ENCODE measurements at regions not wholly inside any gene's neighbourhood (a gene's known extent, or its start where the extent isn't known, plus 50 kb on each side); places are given as distances from the start of the nearest gene placed in this dataset.

DNA sequence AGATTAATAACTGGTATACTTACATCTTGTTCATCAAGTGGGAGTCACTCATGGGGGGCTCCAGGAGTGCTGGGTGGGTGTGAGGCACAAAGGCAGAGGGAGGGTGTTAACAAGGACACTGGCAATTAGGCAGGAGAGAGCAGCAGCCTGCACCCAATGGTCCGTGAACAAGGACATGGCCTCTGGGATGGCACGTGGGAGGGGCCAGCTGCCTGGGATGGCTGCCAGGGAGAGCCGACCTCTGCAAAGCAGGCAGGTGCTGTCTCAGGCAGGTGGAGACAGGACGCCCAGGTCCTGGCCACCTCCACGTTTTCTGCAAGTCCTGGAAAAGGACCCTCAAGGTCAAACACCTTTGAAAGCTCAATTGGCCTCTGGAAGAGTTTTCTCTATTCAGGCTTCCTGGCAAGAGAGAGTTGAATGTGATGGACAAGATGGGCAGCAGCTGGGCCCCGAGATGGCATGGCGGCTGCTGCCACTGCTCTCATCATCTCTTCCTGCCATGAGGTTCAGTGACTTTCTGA lies 257.1 kb downstream of the BUD13 start:
- TF ChIP-seq, protein P1, sequence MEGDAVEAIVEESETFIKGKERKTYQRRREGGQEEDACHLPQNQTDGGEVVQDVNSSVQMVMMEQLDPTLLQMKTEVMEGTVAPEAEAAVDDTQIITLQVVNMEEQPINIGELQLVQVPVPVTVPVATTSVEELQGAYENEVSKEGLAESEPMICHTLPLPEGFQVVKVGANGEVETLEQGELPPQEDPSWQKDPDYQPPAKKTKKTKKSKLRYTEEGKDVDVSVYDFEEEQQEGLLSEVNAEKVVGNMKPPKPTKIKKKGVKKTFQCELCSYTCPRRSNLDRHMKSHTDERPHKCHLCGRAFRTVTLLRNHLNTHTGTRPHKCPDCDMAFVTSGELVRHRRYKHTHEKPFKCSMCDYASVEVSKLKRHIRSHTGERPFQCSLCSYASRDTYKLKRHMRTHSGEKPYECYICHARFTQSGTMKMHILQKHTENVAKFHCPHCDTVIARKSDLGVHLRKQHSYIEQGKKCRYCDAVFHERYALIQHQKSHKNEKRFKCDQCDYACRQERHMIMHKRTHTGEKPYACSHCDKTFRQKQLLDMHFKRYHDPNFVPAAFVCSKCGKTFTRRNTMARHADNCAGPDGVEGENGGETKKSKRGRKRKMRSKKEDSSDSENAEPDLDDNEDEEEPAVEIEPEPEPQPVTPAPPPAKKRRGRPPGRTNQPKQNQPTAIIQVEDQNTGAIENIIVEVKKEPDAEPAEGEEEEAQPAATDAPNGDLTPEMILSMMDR (IDR thresholded peaks at IDR 0.05; ENCODE audit: extremely low read depth, insufficient read depth, missing control alignments), result no peak
- DNase-seq (ENCODE audit: low spot score), result no peak
- in situ Hi-C loops (cut with MboI; ENCODE audit: low pct_unique_long_range_greater_than_20kb, low sequenced_read_pairs, unreplicated experiment), result no loop called here

DNA sequence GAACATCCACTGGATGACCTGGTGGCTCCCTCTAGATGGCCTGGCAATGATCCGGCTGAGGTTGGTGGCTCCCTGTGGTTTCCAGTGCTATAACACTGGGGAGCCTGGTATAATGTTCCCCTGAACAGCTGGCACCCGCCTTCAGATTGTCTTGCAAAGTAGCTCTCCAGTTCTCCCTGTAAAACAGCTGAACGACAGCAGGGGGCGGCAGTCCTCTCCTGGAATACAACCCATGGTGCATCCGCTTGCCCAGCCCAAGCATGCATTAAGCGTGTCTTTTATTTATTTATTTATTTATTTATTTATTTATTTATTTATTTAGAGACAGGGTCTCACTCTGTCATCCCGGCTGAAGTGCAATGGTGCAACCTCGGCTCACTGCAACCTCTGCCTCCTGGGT lies 258.9 kb downstream of the BUD13 start:
- TF ChIP-seq, protein P1 (IDR thresholded peaks at IDR 0.05; ENCODE audit: extremely low read depth, insufficient read depth, missing control alignments), result peak; percentile 40
- in situ Hi-C loops (cut with MboI; ENCODE audit: low pct_unique_long_range_greater_than_20kb, low sequenced_read_pairs, unreplicated experiment), result no loop called here
- no peak for DNase-seq (ENCODE audit: low spot score)

DNA sequence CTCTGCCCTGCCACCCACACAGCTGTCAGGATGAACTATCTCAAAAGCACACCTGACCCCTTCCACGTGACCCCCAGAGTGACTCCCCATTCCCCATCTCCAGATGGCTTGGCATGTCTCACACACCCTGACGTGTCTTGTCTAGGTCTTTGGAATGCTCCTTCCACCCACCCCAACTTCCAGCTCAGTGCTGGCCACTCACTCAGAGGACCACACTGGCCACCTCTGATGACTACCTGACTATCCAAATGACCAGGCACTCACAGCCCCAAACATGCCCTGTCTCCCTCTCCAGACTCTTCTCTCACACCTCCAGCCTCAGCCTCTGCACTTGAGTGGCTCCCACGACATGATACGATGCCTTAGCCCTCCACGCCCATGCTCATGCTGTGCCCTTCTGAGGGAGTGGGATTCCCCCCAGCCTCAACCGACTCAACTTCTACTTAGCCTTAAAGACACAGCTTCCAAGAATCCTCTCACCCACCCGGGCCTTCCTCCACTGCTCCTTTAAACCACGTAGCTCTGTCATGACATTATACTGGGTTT lies 259.4 kb downstream of the BUD13 start:
- TF ChIP-seq, protein P1 (IDR thresholded peaks at IDR 0.05; ENCODE audit: extremely low read depth, insufficient read depth, missing control alignments), result no peak
- no peak for DNase-seq (ENCODE audit: low spot score)
- in situ Hi-C loops (cut with MboI; ENCODE audit: low pct_unique_long_range_greater_than_20kb, low sequenced_read_pairs, unreplicated experiment), result no loop called here

DNA sequence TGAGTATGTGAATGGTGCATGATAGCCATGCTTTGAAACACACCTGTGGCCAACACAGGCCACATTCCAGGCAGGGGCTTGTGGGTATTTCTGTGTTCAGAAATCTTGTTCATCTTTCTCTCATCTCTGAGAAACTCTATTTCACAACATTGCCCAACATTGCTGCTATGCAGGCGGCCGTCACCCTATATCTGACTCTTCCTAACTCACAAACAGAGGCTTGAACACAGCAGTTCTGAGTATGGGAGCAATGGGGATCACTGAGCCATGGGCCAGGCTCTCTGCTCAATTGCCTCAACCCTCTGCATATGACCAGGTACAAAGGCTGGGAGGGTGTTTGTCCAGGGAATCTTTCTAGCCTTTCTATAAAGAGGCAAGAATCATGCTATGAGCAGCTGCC lies 259.9 kb downstream of the BUD13 start:
- TF ChIP-seq, protein P1 (IDR thresholded peaks at IDR 0.05; ENCODE audit: extremely low read depth, insufficient read depth, missing control alignments), result no peak
- no peak for DNase-seq (ENCODE audit: low spot score)
- in situ Hi-C loops (cut with MboI; ENCODE audit: low pct_unique_long_range_greater_than_20kb, low sequenced_read_pairs, unreplicated experiment), result no loop called here

DNA sequence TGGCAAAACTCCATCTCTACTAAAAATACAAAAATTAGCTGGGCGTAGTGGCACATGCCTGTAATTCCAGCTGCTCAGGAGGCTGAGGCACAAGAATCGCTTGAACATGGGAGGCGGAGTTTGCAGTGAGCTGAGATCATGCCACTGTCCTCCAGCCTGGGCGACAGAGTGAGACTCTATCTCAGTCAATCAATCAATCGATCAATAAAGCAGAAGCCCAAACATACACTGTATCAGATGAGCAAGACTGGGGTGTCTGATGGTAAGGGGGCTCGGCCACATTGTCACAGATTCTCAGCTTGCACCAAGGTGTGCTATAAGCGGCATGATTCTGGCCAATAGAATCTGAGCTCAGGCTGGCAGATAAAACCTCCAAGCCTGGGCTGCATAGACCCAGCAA lies 261.1 kb downstream of the BUD13 start:
- in situ Hi-C loops (cut with MboI; ENCODE audit: low pct_unique_long_range_greater_than_20kb, low sequenced_read_pairs, unreplicated experiment), result no loop called here
- DNase-seq (ENCODE audit: low spot score), result no peak
- TF ChIP-seq, protein P1 (IDR thresholded peaks at IDR 0.05; ENCODE audit: extremely low read depth, insufficient read depth, missing control alignments), result no peak

DNA sequence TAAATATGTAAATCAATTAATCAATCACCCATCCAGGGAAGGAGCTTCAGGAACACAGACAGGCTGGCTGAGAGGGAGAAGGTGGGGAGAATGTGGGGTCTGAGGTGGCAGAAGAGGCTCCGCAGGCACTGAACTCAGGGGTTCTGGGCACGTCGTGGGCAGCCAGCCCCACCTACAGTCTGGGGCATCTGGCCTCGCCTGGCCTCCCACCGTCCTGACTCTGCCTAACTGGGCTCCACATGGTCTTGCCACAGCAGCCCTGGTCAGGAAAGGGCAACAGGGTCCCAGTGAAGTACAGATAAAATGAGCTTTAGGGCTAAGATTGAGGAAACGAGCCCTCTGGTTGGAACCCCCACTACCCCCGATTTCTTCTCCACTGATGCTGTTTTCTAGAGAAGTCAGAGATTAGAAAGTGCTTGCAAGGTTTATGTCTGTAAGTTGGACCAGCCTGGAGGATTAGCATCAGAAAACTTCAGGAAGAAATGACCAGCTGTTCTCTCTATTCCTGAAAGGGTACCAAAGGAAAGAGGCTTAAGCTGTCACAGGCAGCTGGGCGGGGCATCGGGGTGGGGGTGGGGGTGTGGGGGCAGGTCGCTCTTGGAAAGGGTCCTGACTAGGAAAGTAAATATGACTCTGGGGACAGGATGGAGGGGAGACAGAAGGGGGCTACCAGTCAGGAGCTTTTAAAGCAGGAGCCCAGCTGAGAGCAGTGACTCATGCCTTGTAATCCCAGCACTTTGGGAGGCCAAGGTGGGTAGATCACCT lies 261.7 kb downstream of the BUD13 start:
- TF ChIP-seq, protein P1 (IDR thresholded peaks at IDR 0.05; ENCODE audit: extremely low read depth, insufficient read depth, missing control alignments), result no peak
- in situ Hi-C loops (cut with MboI; ENCODE audit: low pct_unique_long_range_greater_than_20kb, low sequenced_read_pairs, unreplicated experiment), result no loop called here
- no peak for DNase-seq (ENCODE audit: low spot score)

Data from GM13977 (cell line).